NCI-H2196 (cell line): ENCODE measurements at regions not wholly inside any gene's neighbourhood (a gene's known extent, or its start where the extent isn't known, plus 50 kb on each side); places are given as distances from the start of the nearest gene placed in this dataset.

ENCODE experiments used
- DNase-seq: peaks from one replicate; lab custom pipeline; 2025; ENCODE audit not compliant: unreplicated experiment; lab: John Stamatoyannopoulos, UW

GRCh38 chr15:98139337-98139736 lies 178.8 kb downstream of the ARRDC4 start:
- DNase-seq, result no peak

DNA sequence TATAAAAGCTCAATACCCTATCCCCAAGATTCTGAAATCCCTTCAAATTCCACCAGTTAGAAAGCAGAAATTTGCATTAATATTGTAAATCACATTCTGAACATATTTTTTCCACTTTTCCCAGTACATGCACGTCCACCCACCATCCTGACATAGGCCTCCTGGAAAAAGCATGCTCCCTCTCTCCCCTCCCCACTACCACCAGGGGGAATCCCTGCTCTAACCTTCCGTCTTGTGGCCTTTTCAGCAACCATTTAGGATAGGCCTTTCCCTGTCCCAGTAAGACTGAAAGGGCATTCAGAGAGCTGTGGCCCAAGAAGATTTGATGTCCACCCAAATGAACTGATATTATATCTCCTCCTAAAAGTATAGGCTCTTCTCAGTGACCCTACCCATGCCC lies 182.1 kb downstream of the ARRDC4 start:
- DNase-seq, result no peak

- no peak for DNase-seq
Observed at GRCh38 chr15:98143116-98143515, 182.6 kb downstream of the ARRDC4 start.

- DNase-seq, result no peak
Observed at GRCh38 chr15:98144388-98144787, 183.9 kb downstream of the ARRDC4 start.

DNA sequence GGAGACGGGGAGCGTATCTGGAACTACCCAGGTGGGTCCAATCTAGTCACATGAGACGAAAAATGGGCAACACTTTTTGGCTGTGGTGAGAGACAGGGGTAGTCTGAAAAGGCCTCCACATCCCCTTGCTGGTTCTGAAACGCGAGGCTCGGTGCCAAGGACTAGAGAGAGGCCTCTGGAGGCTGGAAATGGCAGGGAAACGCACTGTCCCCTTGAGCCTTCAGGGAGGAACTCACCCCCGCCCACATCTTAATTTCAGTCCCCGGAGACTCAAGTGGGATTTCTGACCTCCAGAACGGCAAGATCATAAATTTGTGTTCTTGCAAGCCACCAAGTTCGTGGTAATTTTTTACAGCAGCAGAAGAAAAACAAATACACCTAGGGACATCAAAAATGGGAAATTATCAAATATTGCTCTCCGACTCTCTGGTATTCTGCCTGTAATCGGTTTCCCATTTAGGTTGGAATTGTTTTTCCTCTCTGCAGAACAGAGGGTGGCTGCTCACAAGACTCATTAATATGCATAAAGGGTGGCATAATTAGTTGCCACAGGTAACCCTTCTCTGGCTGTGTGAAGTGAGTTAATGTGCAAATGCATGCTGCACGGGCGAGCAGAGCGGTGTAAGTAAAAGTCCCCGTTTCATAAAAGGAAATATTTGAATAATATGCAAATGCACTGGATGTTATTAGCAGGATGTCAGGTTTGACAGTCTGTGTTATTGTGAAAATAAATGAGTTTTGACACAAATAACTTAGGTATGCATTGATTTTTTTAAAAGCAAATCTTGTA lies 185.7 kb downstream of the ARRDC4 start:
- no peak for DNase-seq

GRCh38 chr15:98147415-98147814 lies 186.9 kb downstream of the ARRDC4 start:
- DNase-seq, result no peak

DNA sequence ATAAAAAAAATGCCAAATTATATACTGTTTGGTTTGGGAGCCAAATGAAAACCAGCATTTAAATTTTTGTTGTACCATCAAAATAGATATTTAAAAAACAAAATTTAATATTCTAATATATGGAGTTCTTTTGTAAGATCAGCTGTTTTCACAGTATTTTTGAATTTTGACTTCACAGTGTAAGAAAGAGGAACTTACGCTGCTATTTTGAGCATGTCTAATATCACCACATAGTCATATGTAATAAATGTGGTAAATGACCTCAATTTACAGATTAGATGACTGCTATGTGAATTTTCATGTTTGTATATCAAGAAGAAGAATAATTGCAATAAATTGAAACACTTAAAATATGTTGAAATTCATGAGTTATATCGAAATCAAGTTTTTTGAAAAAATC lies 189.6 kb downstream of the ARRDC4 start:
- no peak for DNase-seq

GRCh38 chr15:98150536-98150935 lies 190.0 kb downstream of the ARRDC4 start:
- no peak for DNase-seq

GRCh38 chr15:98151096-98151495 lies 190.6 kb downstream of the ARRDC4 start:
- DNase-seq, result no peak

DNA sequence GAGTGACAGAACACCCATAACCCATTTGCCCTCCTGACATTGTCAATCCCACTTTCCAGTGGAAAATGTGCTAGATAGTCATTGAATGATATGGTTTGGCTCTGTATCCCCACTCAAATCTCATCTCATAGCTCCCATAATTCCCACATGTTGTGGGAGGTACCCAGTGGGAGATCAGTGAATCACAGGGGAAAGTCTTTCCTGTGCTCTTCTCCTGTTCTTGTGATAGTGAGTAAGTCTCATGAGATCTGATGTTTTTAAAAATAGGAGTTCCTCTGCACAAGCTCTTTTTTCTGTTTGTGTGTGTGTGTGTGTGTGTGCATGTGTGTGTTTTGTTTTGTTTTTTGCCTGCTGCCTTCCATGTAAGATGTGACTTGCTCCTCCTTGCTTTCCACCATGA lies 191.7 kb downstream of the ARRDC4 start:
- DNase-seq, result no peak

DNA sequence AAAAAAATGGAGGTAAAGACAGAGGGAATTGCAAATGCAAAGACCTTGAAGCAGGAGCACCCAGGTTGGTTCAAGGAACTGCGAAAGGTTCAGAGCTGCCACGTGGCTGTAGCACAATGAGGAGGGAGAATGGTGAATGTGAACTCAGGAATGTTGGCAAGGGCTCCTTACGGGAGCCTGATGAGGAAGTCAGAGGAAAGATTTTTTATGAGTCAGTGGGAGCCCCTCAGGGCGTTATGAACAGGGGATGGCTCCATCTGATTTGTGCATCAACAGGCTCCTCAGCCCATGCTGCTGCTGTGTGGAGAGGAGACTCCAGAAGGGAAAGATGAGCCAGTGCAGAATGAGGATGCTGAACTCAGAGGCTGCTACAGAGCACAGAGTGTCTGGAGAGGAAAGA lies 194.4 kb downstream of the ARRDC4 start:
- no peak for DNase-seq

GRCh38 chr15:98155356-98155755 lies 194.9 kb downstream of the ARRDC4 start:
- DNase-seq, result no peak

DNA sequence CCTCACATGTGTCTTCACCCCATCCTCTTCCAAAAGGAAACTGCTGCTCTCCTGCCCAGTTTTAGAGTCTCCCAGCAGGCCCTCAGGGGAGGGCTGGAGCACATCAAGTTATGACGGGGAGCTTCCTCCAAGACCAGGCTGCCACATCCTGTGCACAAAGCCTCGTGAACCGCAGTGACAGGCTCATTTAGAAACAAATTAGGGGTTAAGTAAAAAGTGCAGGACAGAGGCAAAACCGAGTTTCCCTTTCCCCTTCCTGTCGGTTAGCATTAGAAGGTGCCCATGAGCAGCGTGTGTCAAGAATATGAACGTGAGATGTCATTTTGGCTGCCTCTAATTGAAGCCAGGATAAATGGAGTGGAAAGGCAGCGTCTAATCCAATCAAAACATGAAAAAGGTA lies 199.7 kb downstream of the ARRDC4 start:
- no peak for DNase-seq

DNA sequence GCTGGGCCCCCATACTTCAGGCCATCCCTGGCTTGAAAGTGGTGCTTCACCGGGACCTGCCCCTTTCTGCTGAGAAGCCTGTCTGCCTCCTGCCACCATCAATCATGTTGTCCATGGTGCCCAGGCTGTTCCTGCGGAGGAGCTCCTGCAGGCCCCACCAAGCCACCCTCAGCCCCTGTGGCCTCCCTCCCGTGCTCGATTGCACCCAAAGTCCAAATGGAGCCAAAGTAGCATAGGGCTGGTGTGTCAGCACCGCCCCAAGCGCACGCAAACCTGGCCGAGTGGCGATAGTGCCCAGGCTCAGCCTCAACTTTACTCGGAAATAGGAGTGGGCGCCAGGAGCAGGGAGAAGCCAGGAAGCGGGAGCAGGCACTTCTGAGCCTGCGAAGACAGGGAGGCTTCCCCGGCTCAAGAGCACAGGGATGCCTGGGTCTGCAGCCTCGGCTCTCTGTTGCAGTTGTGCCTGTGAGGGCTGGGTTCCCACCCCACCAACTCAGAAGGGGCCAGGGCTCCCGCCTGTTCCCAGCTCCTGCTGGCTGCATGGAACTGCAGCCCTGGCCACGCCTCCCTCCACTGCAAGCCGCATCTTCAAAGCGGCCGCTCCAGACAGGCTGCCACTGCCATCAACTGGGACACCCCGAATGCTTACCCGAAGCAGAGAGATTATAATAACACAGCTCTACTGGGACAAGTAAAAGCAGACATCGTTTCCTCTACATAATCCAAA lies 203.0 kb downstream of the ARRDC4 start:
- DNase-seq, result no peak

DNA sequence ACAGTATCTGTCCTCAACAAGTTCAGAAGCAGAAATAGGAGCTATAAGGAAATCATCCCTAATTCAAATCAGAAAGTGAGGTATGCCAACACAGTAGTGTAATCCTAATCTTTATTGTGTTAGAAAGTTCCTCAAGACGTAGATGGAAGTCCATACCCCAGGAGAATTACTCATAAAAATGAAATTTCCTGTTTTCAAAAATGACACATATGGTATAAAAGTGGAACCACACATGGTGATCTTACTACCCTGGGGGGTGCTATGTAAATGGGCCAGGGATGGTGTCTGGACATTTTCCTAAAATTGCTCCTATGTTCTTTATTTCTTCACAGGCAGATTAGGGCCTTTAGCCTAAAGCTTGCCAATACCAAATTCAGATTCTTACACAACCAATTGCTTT lies 204.1 kb downstream of the ARRDC4 start:
- no peak for DNase-seq

- DNase-seq, result no peak
Observed at GRCh38 chr15:98164986-98165385, 204.5 kb downstream of the ARRDC4 start.

GRCh38 chr15:98167722-98168268 lies 207.3 kb downstream of the ARRDC4 start:
- DNase-seq, result no peak

GRCh38 chr15:98169551-98169950 lies 209.0 kb downstream of the ARRDC4 start:
- DNase-seq, result no peak

- no peak for DNase-seq
Observed at GRCh38 chr15:98174286-98174685, 213.8 kb downstream of the ARRDC4 start.

- no peak for DNase-seq
Observed at GRCh38 chr15:98174841-98175240, 214.3 kb downstream of the ARRDC4 start.

DNA sequence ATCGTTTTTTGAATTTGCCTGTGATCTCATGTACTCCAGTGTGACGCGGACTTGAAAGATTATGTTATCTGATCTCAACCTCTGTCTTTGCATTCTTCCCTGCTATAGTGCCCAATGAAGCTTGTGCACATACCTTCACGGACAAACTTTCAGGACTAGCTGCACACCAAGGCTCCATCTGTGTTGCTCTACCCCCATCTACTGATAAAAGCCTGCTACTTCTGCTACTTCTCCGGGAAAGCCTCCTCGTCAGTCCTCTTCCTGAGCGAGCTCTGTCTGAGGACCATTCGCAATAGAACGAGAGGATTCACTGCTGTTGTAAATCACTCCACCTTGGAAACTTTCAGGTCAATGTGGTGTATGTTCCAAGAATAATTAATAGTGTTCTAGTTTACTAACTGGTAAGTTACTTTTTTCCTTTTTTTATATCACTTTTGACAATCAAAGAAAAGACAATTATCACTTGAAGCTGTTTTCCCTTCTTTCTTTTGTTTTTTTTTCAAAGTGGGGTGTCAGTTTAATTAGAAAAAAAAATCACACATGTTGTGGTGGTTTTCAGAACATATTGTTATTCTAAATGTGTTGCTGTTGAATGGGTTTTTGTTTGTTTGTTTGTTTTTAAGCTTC lies 217.6 kb downstream of the ARRDC4 start:
- DNase-seq, result peak; percentile 8

DNA sequence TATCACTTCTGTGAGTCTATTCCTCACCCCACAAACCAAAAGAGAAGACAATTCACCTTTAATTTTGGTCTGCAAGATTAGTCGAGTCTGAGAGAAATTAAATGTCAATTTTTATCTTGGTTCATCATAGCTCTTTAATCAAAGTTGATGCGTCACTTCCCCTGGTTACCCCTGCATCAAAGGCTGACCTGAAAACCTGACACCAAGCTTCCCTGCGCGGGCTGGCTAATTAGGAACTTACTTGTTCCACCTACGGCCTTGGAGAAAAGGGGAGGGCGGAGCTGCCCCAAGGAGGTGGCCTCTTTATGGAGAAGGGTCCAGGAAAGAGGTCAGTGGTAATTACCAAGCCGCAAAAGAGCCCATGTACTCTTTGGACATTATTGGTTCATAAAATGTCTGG lies 218.4 kb downstream of the ARRDC4 start:
- no peak for DNase-seq
